NCI-H2081 (cell line): ENCODE measurements at regions not wholly inside any gene's neighbourhood (a gene's known extent, or its start where the extent isn't known, plus 50 kb on each side); places are given as distances from the start of the nearest gene placed in this dataset.

Source experiments
- DNase-seq, 2 experiments: peaks; one replicate each; lab custom pipeline; 2025; lab: John Stamatoyannopoulos, UW

GRCh38 chr3:72200332-72200731, 415.4 kb upstream of the PROK2 start:
- DNase-seq: no peak

DNA sequence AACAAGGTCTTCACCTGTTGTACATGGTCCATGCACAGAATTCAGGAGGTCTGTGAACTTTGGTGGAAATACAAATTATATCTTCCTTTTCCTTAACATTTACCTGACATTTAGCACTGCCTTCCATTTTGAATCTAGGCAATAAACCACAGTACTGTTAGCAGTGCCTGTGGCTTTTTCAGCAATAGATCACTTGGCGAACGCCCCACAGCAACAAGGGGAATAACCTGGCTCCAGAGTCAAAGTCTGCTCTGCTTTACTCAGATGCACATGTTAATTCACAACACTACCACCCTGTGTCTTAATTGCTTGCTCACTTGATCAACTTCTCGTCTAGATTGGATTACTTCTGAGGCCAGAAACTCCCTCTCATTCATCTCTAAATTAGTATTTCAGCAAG, 414.6 kb upstream of the PROK2 start:
- no peak for DNase-seq

DNA sequence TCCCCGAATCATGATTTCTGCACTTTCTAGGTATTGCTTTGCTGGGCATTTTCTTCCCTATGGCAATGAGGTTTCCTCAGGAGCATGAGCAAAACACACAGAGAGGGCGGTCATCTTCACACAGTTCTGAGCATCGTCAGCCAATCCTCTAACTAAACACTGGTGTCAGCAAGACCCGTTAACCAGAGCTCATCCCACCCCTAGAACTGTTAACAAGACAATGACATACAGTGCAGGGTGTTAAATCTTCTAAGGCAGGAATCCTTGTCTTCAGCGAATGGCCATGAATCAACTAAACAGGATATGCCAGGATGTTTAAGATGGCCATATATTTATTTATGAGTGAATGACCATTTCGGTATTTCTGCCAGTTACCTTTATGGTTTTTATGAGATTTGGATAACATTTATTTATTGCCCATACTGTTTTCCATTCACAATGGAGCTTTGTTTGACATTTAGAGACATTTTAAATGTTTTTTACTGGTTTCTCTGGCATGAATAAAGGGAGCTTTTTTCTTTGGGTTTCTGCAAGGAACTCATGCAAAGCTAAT, 411.5 kb upstream of the PROK2 start:
- DNase-seq: no peak

DNA sequence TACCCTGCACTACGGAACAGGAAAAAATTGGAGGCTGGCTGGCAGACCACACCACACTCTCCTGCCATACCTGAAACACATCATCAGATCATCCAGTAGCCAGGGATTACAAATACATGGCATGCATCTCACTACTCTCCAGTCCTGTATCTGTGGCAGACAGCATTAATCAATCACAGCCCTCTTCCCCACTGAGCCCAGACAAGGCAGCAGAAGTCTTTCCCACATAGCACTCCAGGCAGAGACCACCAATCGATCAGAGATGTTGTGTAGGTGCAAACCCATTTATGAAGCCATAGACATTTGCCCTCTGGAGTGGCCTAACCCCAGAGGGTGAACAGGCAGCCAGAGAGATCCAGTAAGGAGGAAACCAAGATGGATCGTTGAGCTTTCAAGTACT, 410.9 kb upstream of the PROK2 start:
- no peak for DNase-seq

GRCh38 chr3:72194458-72194857, 409.5 kb upstream of the PROK2 start:
- no peak for DNase-seq

DNA sequence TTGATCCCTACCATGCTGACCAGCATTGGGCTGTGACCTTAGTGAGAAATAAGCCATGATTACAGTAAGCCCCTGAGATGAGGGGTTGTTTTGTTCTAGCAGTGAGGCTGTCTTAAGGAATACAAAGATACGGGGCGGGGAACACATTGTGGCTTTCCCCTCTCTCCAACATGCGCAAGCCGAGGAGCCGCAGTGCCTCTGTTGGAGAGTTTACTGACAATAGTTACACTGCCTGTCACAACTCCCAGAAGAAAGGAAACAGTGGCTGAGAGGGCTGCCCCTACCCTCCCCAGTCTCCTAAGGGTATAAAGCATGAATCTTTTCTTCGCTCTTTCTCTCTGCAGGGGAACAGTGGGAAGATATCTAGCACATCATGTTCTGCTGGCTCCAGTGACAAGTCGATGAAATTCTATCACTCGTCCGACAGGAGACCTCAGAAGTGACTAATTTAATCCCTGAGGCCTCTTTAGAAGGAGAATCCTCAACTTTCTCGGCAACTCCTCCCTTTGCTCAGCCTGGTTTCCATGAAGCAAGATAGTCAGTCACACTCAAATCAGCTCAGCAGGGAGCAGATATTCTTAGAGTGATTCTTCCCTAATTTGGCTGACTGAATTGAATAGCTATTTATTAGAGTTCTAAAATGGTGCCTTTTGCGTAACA, 409.0 kb upstream of the PROK2 start:
- no peak for DNase-seq

DNA sequence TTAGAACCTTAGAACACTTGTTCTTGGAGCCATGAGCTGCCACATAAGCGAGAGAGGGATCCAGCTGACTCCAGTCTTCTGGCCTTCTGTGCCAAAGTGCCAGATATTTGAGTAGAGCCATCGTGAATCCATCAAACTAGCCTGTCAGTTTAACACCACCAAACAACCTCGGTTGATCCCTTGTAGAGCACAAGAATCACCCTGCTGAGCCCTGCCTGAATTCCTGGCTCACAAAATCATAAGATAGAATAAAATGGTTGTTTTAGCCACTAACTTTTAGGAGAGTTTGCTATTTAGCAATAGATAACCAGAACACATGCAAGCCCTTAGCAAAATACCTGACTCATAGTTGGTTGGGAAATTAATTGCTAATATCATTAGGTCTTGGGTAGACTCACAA, 407.6 kb upstream of the PROK2 start:
- no peak for DNase-seq

GRCh38 chr3:72191209-72191960, 406.4 kb upstream of the PROK2 start:
- no peak for DNase-seq

GRCh38 chr3:72190050-72190449, 405.1 kb upstream of the PROK2 start:
- DNase-seq: no peak

DNA sequence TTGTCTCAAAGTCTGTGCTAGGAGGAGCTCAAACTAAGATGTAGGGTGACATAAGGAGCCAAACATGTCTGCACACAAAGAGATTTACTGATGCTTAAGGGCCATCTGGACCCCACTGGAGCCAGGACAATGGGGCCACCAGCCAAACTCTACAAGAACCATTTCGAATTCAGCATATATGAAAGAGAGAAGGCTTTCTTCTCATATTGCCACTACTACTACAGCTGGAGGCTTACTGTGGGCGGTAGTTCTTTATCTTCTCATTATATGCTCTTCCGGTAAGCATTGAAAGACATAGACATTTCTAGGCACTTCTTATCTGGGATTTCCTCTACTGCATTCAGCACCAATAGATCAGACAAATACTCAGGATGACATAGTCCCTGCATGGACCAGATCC, 404.4 kb upstream of the PROK2 start:
- DNase-seq: no peak

DNA sequence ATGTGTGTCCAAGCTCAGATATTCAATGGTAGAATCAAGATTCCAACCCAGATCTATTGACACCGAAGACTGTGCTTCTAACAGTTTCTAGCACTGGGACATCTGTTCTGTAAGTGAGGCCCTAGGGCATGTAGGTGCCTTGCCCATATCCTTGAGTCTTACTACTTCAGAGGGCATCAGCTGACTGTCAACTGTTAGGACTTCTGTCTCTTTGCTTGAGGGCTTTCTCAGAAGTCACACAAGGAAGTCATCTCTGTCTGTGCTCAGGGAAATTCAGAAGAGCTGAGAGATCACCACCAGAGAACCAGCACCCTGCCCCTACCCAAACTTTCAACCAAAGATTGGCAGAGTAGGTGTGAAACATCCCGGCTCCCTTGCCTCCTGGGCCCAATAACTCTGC, 403.6 kb upstream of the PROK2 start:
- no peak for DNase-seq

DNA sequence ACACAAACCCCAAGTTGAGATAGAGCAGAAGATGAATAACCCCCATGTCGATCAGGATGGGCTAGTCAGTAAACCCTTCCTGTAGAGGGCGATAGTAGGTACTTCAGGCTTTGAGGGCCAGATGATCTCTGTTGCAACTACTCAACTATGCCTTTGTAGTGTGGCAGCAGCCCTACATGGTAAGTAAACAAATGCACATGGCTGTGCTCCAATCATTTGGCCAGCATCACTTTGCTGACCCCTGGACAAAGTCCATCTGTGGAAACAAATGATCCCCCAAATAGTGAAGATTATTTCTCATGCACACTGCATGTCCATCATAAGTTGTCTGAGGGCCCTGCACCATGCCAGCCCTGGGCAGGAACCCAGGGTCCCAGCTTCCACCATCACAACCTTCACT, 402.2 kb upstream of the PROK2 start:
- no peak for DNase-seq

- no peak for DNase-seq
Observed at GRCh38 chr3:72186400-72186855, 401.5 kb upstream of the PROK2 start.

- no peak for DNase-seq
Observed at GRCh38 chr3:72185549-72186399, 400.8 kb upstream of the PROK2 start.

- DNase-seq: no peak
Observed at GRCh38 chr3:72183489-72183888, 398.5 kb upstream of the PROK2 start.

GRCh38 chr3:72182206-72182605, 397.3 kb upstream of the PROK2 start:
- DNase-seq: no peak

- no peak for DNase-seq
Observed at GRCh38 chr3:72181251-72181650, 396.3 kb upstream of the PROK2 start.

- DNase-seq: no peak
Observed at GRCh38 chr3:72180405-72180804, 395.5 kb upstream of the PROK2 start.

DNA sequence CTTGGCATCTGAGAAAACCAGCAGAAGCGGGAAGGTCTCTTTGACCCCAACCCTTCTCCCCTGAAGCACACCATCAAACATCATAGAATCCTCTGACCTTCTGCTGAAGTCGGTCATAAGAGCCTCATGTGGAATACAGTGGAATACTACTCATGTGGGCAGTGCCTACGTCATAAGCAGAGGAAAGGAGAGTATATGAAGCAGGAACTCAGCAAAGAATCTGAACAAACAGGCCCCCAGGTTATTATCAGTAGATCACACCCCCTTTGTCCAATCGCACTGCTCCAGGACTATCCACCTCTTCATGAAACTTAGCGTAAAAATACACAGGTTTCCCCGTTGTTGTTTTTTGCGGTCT, 394.1 kb upstream of the PROK2 start:
- DNase-seq: no peak

- no peak for DNase-seq
Observed at GRCh38 chr3:72178463-72179106, 393.6 kb upstream of the PROK2 start.

GRCh38 chr3:72177075-72178050, 392.4 kb upstream of the PROK2 start:
- DNase-seq: no peak
